Astrocyte of the spinal cord (primary cell): ENCODE measurements at regions not wholly inside any gene's neighbourhood (a gene's known extent, or its start where the extent isn't known, plus 50 kb on each side); places are given as distances from the start of the nearest gene placed in this dataset.

Source experiments
- DNase-seq: peaks from one replicate; pipeline ENCODE4 v3.0.0; 2011; ENCODE audit warnings: low read depth, low spot score
- H3K4me3 ChIP-seq: 2 replicates; pipeline ENCODE4 v1.5.1; 2011; ENCODE audit warnings: low read depth, mild to moderate bottlenecking, low read length, moderate library complexity
- CTCF ChIP-seq: IDR thresholded peaks from 2 replicates; pipeline ENCODE4 v1.5.1; 2012; ENCODE audit warnings: low read depth, mild to moderate bottlenecking, low read length, inconsistent platforms
- in situ Hi-C: cut with HindIII; loops from 2 replicates; pipeline ENCODE4 v1.10.0; 2017; ENCODE audit warnings: low sequenced_read_pairs

- no peak overlapping the region for H3K4me3 ChIP-seq
- DNase-seq = no peak
- in situ Hi-C loops = no loop called here
- no peak for TF ChIP-seq CTCF
Measured at GRCh38 chr1:209473025-209473424, 110.5 kb upstream of the CAMK1G start.

GRCh38 chr1:209480345-209480744 lies 103.2 kb upstream of the CAMK1G start:
- in situ Hi-C loops = no loop called here

GRCh38 chr1:209483691-209484090 lies 99.8 kb upstream of the CAMK1G start:
- no peak overlapping the region for H3K4me3 ChIP-seq
- in situ Hi-C loops = no loop called here
- no peak for TF ChIP-seq CTCF
- DNase-seq = no peak

More at GRCh38 chr1:209480345-209480744, 103.2 kb upstream of the CAMK1G start:
- DNase-seq = no peak
- no peak overlapping the region for H3K4me3 ChIP-seq
- TF ChIP-seq CTCF = no peak

GRCh38 chr1:209484429-209484828 lies 99.1 kb upstream of the CAMK1G start:
- no peak for DNase-seq
- in situ Hi-C loops = no loop called here
- no peak overlapping the region for H3K4me3 ChIP-seq
- TF ChIP-seq CTCF = no peak

GRCh38 chr1:209485167-209485566 lies 98.3 kb upstream of the CAMK1G start:
- H3K4me3 ChIP-seq = no peak overlapping the region
- no peak for TF ChIP-seq CTCF
- in situ Hi-C loops = no loop called here
- DNase-seq = peak; percentile 50

- TF ChIP-seq CTCF = no peak
- H3K4me3 ChIP-seq = no peak overlapping the region
- no peak for DNase-seq
- in situ Hi-C loops = no loop called here
Measured at GRCh38 chr1:209485751-209486150, 97.8 kb upstream of the CAMK1G start.

GRCh38 chr1:209486861-209487593 lies 96.5 kb upstream of the CAMK1G start:
- in situ Hi-C loops = no loop called here
- DNase-seq = no peak
- TF ChIP-seq CTCF = no peak
- H3K4me3 ChIP-seq = no peak overlapping the region
